RCC 7860 (cell line): ENCODE measurements at regions not wholly inside any gene's neighbourhood (a gene's known extent, or its start where the extent isn't known, plus 50 kb on each side); places are given as distances from the start of the nearest gene placed in this dataset.
A peak's percentile ranks its signal among the peaks of the same experiment; 100 is the strongest.

Experiments
- DNase-seq: peaks from one replicate; pipeline ENCODE4 v3.0.0-alpha.2; 2015; ENCODE audit warnings: low spot score
- FAIRE-seq: peaks from 2 replicates; lab custom pipeline; 2012; peaks lifted over from hg19 to GRCh38; lab: Jason Lieb, UNC

DNA sequence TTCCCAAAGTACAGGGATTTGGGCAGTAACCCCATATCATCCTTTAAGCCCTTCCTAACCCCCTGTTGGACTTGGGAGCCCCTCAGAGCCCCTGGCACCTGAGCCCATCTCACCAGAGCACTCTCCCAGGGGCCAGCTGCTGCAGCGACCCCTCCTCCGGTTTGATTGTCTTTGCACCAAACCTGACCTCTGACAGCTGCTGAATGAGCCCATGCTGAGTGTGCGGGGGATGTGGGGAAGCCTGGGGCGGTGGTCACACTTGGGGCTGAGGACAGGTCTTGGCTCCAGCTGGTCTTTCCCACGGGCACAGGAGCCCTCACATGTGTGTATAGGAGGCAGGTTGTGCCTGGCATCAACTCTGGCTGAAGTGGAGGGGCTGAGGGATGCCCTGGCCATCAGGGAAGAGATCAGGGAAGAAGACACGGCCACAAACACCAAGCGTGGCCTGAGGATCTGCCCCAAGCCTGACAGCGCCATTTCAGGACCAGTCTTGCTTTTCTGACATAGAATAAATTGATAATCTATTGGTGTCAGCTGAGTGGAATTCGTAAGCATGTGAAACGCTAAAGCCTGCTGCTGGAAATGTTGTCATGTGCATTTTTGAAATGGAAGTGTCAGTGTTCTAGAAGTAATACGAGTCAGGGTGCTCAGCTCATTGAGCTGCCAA, 102.4 kb downstream of the ACKR3 start:
- FAIRE-seq (no peak), DNase-seq (no peak)

DNA sequence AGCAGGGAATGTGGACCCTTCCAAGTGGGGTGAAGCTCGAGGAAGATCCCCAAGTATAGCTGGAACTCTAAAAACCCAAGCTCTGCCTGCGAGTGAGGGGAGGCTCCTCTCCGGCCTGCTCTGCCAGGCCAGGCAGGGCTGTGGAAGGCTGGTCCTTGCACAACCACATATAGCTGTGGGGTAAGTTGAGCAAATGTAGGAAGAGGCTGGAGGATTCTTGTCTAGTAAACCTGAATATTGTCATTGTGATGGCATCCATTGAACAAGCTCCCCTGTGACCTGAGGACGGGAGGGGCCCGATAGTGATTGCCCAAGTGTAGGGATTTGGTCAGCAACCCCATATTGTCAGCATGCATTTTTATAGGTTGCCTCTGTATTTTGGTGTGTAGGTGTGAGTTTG, 103.0 kb downstream of the ACKR3 start:
- FAIRE-seq (no peak), DNase-seq (no peak)

DNA sequence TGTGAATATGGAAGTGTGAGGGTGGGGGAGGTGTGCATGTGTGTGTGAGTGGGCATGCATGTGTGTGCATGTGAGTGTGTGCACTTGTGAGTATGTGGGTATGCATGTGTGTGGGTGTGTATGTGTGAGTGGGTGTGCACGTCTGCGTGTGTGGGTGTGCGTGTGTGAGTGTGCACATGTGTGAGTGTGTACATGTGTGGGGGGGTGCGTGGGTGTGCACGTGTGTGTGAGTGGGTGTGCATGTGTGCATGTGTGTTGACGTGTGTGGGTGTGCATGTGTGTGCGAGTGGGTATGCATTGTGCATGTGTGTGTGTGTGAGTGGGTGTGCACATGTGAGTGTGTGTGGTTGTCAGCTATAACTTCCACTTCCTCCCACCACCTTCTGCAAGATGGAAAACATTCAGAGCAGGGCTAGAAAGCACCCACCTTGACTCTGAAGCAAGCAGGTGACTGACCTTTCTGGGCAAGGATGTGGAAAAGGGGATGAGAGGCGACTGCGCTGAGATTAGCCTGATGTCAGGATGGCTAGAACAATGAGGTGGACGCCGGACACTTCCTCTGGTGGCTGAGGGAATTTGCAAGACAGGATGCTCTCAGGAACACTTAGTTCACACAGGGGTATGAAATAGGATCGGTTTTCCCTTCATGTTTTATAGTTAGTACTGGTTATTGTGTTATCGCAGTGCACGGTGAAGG, 103.6 kb downstream of the ACKR3 start:
- no peak for DNase-seq
- FAIRE-seq: no peak

GRCh38 chr2:236673823-236674185, 104.2 kb downstream of the ACKR3 start:
- FAIRE-seq (no peak), DNase-seq (no peak)

- DNase-seq (no peak), FAIRE-seq (no peak)
Observed at GRCh38 chr2:236674238-236674637, 104.6 kb downstream of the ACKR3 start.

DNA sequence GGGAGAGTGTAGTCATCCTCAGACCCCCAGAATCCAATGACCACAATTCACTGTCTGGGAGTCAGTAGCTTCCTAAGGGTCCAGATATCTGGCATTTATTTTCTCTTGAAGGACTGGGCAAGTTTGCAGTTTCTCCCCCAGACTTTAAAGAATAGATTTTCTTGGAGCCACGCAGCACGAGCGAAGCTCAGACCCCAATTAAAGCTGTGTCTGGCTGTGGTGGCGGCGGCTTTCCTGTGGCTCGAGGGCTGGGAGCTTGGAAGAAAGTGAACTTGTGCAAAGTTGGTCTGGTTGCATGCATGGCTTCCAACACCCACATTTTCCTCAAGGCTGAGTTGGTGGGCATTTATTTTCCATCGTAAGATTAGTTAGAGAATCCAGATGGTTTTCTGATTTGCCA, 105.0 kb downstream of the ACKR3 start:
- no peak for DNase-seq

GRCh38 chr2:236675051-236675450, 105.4 kb downstream of the ACKR3 start:
- FAIRE-seq (no peak), DNase-seq (peak; percentile 56)

More for the DNA sequence above, 105.0 kb downstream of the ACKR3 start:
- no peak for FAIRE-seq

GRCh38 chr2:236675526-236675925, 105.9 kb downstream of the ACKR3 start:
- no peak for FAIRE-seq
- no peak for DNase-seq

DNA sequence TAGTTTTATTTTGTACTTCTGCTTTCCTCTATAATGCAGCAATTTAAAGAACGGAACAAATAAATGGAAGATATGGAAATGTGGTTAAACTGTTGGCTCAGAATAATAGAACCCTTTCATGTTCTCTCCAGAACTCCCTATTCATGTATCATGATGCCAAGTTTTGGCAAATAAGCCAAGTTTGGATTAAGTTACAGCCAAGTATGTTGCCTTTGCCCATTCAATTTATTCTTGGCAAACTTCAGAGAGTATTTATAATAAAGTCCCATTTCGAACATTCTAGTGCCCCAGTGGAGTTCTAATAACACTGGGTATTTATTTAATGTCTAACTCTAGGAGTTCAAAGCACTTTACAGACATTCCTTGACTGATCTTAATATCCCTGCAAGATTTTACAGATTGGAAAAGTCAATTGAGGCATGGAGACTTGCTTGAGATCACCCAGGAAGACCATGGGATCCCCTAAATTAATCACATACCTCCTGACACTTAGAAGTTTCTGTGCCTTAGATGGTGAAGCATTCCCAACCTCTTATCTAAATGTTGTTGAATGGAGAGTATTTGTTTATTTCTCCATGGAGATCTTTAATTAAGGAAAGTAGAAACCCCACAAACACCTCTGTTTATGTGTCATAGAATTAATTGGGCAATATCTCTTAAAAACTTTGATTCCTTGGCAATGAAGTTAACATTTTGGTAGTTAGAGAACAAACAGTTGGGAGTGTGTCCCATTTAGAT, 106.7 kb downstream of the ACKR3 start:
- no peak for FAIRE-seq
- DNase-seq: no peak

DNA sequence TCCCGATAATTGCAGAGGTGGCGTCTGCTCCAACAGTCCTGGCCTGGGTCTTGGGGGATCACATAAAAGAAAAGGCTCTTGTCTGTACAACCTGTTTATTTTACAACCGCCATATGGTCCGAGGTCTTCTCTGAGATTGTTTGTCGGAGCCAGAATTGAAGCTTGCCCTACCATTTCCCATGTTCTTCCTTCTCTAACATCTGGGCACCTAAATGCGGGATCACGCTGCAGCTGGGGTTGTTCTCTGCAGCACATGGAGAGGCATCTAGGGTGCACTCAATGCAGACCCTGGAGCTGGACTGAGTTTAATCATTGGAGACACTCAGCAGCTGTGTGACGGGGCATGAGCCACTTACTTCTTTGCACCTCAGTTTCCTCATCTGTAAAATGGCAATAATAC, 107.7 kb downstream of the ACKR3 start:
- FAIRE-seq (no peak), DNase-seq (no peak)

DNA sequence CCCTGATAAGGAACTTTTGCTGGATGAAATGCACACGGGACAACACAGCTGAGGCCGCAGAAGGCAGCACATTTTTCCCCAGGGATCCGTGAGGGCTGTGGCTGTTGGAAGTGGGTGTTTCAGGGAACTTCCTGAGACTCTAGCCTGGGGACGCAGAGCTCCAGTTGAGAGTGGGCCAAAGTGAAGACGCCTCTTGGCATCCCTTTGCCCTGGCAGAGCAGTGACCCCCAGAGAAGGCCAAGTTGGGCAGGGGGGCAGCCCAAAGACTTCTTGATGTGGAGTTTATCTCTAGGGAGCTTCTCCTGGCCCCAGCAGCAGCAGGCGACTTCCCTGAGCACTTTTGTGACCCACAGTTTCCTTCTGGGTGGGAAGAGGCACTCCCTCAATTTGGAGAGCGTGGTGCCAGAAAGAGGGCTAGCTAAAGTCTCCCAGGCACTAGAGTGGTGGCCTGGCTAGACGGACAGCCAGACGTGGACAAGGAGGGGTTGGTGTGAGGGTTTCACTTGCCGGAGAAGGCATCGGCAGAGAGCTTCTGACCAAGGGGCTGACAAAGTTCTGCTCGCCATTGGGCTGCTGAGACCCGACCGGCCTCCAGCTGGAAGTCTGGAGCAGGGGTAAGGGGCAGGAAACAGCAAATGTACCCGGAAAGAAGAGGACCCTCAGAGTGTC, 108.8 kb downstream of the ACKR3 start:
- FAIRE-seq (no peak), DNase-seq (no peak)

DNA sequence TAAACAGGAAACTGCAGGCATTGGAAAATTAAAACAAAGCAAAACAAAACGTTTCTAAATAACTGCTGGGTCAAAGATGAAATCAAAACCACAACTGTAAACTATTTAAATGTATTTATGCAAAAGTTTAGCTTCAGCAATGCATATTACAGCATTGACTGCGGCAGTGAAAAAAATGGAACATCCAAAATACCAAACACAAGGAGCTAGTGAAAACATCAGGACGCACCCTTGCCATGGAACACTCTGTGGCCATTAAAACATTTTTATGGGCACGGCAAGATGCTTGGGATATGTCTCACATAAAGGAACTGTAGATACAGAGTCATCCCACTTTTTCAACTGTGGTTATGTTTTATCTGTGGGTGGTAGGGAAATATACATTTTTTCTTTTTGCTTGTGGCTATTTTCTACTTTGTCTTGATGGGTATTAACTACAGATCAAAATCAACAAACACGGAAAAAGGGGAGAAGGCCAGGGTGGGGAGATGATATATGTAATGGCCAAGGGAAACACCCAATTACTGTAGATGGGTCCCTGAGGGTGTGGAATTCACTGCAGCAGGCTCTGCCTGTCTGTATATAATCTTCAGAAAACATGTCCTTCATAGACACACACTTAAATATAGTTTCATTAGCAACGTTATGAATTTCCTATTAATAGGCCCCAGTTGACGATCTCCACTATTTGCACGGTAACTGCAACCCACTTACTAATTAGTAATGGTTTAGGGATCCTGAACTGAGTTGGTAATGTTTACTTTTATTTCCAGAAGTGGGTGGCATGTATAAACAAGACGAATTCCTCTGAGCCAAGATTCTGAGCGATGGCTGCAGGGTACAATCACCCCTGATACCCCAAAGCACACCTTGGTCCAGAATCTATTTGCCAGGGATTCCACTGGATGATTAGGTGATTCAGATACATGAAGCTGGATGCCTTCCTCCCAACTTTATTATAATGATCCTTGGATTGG, 110.5 kb downstream of the ACKR3 start:
- DNase-seq (no peak), FAIRE-seq (no peak)

DNA sequence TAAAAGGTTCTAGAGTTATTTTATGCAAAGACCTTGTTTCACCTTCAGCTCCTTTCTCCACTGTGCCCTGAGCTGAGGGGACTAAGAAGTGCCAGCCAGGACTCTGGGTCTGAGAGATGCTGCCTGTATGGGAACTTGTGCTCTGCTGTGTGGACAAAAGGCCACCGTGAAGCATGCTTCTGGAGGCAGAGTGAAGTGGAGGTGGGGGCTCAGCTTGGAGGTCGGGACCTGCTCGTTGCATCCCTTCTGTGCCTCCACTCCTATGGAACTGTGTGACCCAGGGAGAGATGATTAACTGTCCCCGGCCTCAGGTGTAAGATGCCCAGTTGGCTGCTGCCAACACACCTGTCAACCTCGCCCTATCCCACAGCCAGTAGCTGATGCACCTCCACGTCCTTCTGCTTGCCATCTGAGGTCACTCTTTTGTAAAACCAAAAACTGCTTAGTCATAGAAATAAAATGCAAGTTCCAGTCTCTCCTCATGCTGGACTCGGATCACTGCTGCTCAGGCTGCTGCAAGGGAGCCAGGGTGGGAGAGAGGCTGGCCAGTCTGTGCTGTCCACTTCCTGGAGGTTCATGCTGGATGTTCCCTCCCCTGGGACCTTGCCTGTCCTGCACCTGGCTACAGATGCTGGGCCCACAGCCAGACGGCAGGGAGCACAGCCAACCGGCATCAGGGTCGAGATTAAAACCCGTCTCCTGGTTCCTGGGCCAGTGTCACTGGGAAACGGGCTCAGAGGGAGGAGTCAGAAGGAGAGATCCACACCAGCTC, 113.2 kb downstream of the ACKR3 start:
- DNase-seq (peak; percentile 55), FAIRE-seq (no peak)

DNA sequence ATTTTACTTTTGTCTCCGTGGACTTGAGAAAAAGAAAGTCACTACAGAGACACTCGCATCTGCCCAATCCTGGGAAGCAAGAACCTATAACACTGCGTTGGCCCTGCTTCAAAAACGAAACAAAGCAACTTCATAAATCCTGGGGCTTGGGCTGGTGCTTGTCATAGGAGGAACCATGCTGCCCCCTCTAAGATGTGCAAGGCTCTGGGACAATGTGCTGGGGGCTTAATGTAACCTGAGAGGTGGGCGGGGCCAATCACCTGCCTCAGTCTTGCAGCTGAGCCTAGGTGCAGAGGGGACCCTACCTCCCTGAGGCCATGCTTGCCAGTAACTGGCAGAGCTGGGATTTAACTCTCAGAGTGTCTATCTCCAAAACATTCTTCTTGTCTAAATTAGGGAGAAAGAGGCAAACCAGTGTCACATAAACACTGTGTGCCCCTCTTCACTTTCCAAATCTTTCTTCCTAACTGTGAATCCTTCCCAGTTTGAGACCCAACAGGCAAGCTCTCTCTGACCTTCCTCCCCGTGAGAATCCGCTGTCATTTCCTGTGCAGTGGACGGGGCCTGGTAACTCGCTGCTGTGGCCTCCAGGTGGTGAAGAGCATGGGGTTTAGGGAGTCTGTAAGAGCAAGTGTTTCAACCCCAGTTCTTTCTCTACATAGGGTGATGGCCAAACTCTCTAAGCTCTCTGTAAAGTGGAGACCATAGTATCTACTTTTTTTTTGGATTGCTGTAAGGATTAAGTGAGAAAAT, 115.1 kb downstream of the ACKR3 start:
- no peak for FAIRE-seq
- DNase-seq: no peak

GRCh38 chr2:236685361-236685760, 115.7 kb downstream of the ACKR3 start:
- DNase-seq: no peak
- FAIRE-seq: no peak

GRCh38 chr2:236685979-236686520, 116.4 kb downstream of the ACKR3 start:
- DNase-seq: no peak
- no peak for FAIRE-seq

GRCh38 chr2:236686561-236686960, 116.9 kb downstream of the ACKR3 start:
- no peak for DNase-seq
- no peak for FAIRE-seq

DNA sequence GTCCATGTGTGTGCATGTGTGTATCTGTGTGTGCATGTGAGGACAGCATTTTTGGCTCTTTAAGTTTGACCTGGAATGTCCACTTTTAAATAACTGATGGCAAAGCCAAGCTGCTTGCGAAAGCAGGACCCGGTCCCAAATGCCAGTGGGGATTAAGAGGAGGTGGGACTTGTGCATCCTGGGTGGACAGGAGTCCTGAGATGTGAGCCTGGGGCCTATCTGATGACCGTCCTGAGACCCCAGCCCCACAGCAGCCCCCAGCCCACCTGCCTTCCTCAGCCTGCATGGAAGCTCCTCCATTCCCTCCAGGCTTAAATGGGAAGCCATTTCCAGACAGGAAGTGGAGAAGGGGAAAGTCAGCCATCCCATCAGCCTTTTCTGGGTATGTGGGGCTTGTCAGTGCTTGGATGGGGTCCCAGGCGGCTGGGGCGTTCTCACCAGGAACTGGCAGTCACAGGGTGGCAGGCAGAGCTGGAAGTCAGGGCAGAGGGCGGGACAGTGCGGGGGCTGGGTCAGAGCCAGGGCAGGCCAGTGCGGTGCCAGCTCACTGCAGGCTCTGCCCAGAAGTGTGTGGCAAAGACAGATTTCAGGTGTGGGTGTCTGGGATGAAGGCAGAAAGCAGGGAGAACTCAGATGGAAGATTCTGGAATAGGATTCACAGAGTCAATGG, 117.8 kb downstream of the ACKR3 start:
- no peak for DNase-seq
- no peak for FAIRE-seq
